ENCODE measurements at regions not wholly inside any gene's neighbourhood (a gene's known extent, or its start where the extent isn't known, plus 50 kb on each side); places are given as distances from the start of the nearest gene placed in this dataset.

DNA sequence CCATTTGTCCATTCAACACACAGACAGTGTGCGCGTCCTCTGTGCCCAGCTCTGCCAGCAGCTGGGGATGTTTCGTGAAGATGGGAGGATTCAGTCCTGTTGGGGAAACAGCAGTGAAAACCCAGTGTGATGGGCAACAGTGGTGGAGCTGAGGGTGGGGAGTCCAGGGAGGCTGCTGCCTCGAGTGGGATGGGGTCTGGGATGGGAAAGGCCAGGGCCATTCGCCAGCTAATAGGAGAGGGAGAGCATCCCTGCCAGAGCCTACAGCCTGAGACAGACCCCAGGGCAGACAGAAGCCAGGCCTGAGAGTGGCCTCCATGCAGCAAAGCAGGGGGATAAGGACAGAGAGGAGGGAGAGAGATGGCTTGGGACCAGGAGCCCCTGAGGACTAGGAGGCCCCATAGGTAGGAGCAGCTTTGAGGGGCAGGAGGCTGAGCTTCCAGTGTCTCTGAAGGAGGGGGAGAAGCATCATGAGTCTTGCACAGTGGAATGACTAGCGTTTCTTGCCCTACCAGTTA lies 252.6 kb downstream of the NPHP4 start:
- no peak for TF ChIP-seq POLR2AphosphoS5 (IDR thresholded peaks at IDR 0.05; ENCODE audit: low read depth, low read length)
- no peak for TF ChIP-seq SIN3A (IDR thresholded peaks at IDR 0.05; ENCODE audit: borderline replicate concordance, insufficient read depth, low read length)
- TF ChIP-seq TAF1 (IDR thresholded peaks at IDR 0.05; ENCODE audit: borderline replicate concordance, insufficient read depth, low read length): no peak

Data from PFSK-1 (cell line).